ENCODE measurements at regions not wholly inside any gene's neighbourhood (a gene's known extent, or its start where the extent isn't known, plus 50 kb on each side); places are given as distances from the start of the nearest gene placed in this dataset.

DNA sequence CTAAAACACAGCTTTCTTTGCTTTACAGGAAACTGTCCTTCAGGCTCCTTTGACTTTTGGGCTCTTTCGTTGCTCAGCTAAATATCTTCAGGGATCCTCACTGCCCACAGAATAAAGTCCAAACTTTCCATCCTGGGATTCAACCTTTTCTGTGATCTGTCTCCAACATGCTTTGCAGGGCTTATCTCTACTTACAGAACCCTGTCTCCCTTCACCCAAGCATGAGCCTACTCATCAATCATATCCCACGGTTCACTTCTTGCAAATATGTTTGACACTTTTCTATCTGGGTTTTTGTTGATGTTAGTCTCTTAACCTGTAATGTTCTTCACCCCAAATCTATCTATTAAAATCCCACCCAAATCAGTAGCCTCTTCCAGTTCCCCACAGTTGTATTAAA lies 93.5 kb upstream of the ADRA1D start:
- TF ChIP-seq, protein P1, sequence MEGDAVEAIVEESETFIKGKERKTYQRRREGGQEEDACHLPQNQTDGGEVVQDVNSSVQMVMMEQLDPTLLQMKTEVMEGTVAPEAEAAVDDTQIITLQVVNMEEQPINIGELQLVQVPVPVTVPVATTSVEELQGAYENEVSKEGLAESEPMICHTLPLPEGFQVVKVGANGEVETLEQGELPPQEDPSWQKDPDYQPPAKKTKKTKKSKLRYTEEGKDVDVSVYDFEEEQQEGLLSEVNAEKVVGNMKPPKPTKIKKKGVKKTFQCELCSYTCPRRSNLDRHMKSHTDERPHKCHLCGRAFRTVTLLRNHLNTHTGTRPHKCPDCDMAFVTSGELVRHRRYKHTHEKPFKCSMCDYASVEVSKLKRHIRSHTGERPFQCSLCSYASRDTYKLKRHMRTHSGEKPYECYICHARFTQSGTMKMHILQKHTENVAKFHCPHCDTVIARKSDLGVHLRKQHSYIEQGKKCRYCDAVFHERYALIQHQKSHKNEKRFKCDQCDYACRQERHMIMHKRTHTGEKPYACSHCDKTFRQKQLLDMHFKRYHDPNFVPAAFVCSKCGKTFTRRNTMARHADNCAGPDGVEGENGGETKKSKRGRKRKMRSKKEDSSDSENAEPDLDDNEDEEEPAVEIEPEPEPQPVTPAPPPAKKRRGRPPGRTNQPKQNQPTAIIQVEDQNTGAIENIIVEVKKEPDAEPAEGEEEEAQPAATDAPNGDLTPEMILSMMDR (IDR thresholded peaks at IDR 0.05; ENCODE audit: insufficient read depth, low read length, poor library complexity, severe bottlenecking) = no peak
- TF ChIP-seq EZH2phosphoT487 (conservative IDR thresholded peaks at IDR 0.05; ENCODE audit: low read length) = no peak

Data from SU-DHL-6 (cell line).